ENCODE measurements at regions not wholly inside any gene's neighbourhood (a gene's known extent, or its start where the extent isn't known, plus 50 kb on each side); places are given as distances from the start of the nearest gene placed in this dataset.

DNA sequence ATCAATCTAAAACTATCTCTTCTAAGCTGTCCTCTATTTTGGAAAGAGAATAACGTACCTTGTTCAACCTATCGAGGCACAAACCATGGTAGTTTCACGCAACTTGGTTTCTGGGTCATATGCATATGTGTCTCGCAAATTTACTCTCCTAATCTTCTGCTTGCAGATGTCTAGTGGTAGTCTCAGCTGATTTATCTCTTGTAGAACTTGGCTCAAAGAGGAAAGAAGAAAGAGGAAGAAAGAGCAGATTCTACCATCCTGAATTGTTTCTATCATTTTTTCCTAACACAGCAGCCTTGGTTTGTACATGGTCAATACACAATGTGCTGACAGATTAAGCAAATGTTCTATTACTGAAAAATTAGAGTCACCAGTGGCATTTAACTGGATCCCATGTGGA lies 282.3 kb downstream of the SPRY2 start:
- Histone ChIP-seq H2BK120ac (ENCODE audit: low read depth, low read length) (no peak overlapping the region), H4K8ac (ENCODE audit: low read depth in 2 of 2, low read length in 2 of 2) (no peak overlapping the region), H3K79me1 (ENCODE audit: low read depth in 1 of 2, low read length in 2 of 2) (no peaks in the 10 kb centered on the region), H3K4me2 (ENCODE audit: low read depth, low read length) (no peak overlapping the region), H3K9ac (ENCODE audit: low read depth, low read length) (no peak overlapping the region), H3K23ac (ENCODE audit: low read depth, low read length) (no peak overlapping the region), H3K4ac (ENCODE audit: low read depth, low read length) (no peak overlapping the region), H4K91ac (ENCODE audit: insufficient read depth, low read depth, low read length) (no peak overlapping the region), H4K20me1 (ENCODE audit: insufficient read depth, low read length) (no peaks in the 10 kb centered on the region), H3K9me1 (ENCODE audit: insufficient read depth, low read length) (peaks cover 2% of the 10 kb centered on the region; the same call in 1 of the 2 replicates), H2BK20ac (ENCODE audit: low read depth, low read length) (no peak overlapping the region), H3K14ac (replicated peaks; ENCODE audit: low read depth, low read length) (no peak overlapping the region), H3K27me3 (ENCODE audit: control insufficient read depth, insufficient read depth, low read length) (no peaks in the 10 kb centered on the region), H4K5ac (ENCODE audit: low read depth, low read length) (no peak overlapping the region), H2AK5ac (ENCODE audit: low read depth, low read length) (no peak overlapping the region), H3K56ac (ENCODE audit: extremely low read depth, insufficient read depth, low read length) (no peak overlapping the region), H2BK15ac (ENCODE audit: low read depth, low read length) (no peak overlapping the region), H2BK5ac (ENCODE audit: low read depth, low read length, poor library complexity, severe bottlenecking) (no peak overlapping the region), H3K9me3 (ENCODE audit: control insufficient read depth, insufficient read depth, low read length) (no peaks in the 10 kb centered on the region), H3K4me3 (ENCODE audit: insufficient read depth, low read depth, low read length) (no peak overlapping the region), H3K27ac (ENCODE audit: insufficient read depth, low read length) (no peak overlapping the region), H3K4me1 (ENCODE audit: control insufficient read depth, insufficient read depth, low read length) (peaks cover 2% of the 10 kb centered on the region; the same call in 1 of the 2 replicates), H2AFZ (replicated peaks; ENCODE audit: low read length, poor library complexity) (no peak overlapping the region), H3K36me3 (ENCODE audit: control insufficient read depth, insufficient read depth, low read length) (no peaks in the 10 kb centered on the region), H2AK9ac (replicated peaks; ENCODE audit: low read depth, low read length, poor library complexity) (no peak overlapping the region), H3K18ac (ENCODE audit: low read depth, low read length) (no peak overlapping the region)
- WGBS, 2 experiments (ENCODE audit: extremely low coverage in 2 of 2, insufficient read length in 1 of 2), result 100% methylated on average over 1 of the region's 4 CpGs; no CpG with 5 or more reads in 1 of the 2 experiments
- ChIA-PET CTCF (no interaction called here), POLR2A (ENCODE audit: unreplicated experiment) (no interaction called here)
- no peak for ATAC-seq (ENCODE audit: low read depth)
- in situ Hi-C loops (cut with MboI; ENCODE audit: low sequenced_read_pairs) (no loop called here), intact Hi-C loops (cut with micrococcal nuclease) (no loop called here), dilution Hi-C loops (cut with HindIII; ENCODE audit: low sequenced_read_pairs, unreplicated experiment) (no loop called here)
- DNase-seq, result no peak
- TF ChIP-seq NFE2L2 (IDR thresholded peaks at IDR 0.05; ENCODE audit: low read depth, low read length) (no peak), BHLHE40 (IDR thresholded peaks at IDR 0.05; ENCODE audit: low read depth, low read length) (no peak), MXI1 (IDR thresholded peaks at IDR 0.05; ENCODE audit: borderline replicate concordance, low read depth, low read length) (no peak), CHD1 (IDR thresholded peaks at IDR 0.05; ENCODE audit: low read depth, low read length) (no peak), FOS (IDR thresholded peaks at IDR 0.05; ENCODE audit: low read depth, low read length) (no peak), RCOR1 (IDR thresholded peaks at IDR 0.05; ENCODE audit: insufficient replicate concordance, low read length) (no peak), CEBPB (IDR thresholded peaks at IDR 0.05; ENCODE audit: low read depth, low read length) (no peak)
- TF ChIP-seq, protein P1, sequence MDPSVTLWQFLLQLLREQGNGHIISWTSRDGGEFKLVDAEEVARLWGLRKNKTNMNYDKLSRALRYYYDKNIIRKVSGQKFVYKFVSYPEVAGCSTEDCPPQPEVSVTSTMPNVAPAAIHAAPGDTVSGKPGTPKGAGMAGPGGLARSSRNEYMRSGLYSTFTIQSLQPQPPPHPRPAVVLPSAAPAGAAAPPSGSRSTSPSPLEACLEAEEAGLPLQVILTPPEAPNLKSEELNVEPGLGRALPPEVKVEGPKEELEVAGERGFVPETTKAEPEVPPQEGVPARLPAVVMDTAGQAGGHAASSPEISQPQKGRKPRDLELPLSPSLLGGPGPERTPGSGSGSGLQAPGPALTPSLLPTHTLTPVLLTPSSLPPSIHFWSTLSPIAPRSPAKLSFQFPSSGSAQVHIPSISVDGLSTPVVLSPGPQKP (IDR thresholded peaks at IDR 0.05; ENCODE audit: borderline replicate concordance, low read depth, low read length), result no peak
- TF ChIP-seq, protein P2, sequence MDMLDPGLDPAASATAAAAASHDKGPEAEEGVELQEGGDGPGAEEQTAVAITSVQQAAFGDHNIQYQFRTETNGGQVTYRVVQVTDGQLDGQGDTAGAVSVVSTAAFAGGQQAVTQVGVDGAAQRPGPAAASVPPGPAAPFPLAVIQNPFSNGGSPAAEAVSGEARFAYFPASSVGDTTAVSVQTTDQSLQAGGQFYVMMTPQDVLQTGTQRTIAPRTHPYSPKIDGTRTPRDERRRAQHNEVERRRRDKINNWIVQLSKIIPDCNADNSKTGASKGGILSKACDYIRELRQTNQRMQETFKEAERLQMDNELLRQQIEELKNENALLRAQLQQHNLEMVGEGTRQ (IDR thresholded peaks at IDR 0.05; ENCODE audit: low read depth, low read length), result no peak
- BruUV-seq (replicated peaks), result no TSS peak

Data from IMR-90 (cell line).